ENCODE measurements at regions not wholly inside any gene's neighbourhood (a gene's known extent, or its start where the extent isn't known, plus 50 kb on each side); places are given as distances from the start of the nearest gene placed in this dataset.

GRCh38 chr2:122144884-122145283 is 389.4 kb downstream of the TSN start:
- TF ChIP-seq, protein P1, sequence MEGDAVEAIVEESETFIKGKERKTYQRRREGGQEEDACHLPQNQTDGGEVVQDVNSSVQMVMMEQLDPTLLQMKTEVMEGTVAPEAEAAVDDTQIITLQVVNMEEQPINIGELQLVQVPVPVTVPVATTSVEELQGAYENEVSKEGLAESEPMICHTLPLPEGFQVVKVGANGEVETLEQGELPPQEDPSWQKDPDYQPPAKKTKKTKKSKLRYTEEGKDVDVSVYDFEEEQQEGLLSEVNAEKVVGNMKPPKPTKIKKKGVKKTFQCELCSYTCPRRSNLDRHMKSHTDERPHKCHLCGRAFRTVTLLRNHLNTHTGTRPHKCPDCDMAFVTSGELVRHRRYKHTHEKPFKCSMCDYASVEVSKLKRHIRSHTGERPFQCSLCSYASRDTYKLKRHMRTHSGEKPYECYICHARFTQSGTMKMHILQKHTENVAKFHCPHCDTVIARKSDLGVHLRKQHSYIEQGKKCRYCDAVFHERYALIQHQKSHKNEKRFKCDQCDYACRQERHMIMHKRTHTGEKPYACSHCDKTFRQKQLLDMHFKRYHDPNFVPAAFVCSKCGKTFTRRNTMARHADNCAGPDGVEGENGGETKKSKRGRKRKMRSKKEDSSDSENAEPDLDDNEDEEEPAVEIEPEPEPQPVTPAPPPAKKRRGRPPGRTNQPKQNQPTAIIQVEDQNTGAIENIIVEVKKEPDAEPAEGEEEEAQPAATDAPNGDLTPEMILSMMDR (conservative IDR thresholded peaks at IDR 0.05) = no peak
- no peak for TF ChIP-seq EZH2 (IDR thresholded peaks at IDR 0.05; ENCODE audit: low read depth)

Data from PC-9 (cell line).